ENCODE measurements at regions not wholly inside any gene's neighbourhood (a gene's known extent, or its start where the extent isn't known, plus 50 kb on each side); places are given as distances from the start of the nearest gene placed in this dataset.

DNA sequence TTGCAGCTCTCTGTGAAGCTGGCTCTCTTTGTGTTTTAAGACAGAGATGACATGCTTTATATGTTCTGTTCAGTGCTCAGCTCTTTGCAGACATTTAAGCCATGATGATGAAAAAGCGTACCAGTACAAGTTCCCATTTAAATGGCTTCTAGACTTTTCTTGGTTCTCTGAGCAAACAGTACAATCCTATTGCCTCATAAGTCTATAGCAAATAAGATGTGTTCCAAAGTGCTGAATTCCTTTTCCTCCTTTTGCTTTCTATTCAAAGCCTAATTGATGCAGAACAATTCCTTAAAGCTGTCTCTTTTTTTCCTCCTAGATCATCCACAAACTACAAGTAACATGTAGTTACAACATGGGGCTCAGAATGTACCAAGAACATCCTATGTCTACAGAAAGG is 168.8 kb upstream of the SPATS2L start:
- DNase-seq: no peak

- DNase-seq: no peak
These were observed 167.9 kb upstream of the SPATS2L start for GRCh38 chr2:200138391-200139124.

DNA sequence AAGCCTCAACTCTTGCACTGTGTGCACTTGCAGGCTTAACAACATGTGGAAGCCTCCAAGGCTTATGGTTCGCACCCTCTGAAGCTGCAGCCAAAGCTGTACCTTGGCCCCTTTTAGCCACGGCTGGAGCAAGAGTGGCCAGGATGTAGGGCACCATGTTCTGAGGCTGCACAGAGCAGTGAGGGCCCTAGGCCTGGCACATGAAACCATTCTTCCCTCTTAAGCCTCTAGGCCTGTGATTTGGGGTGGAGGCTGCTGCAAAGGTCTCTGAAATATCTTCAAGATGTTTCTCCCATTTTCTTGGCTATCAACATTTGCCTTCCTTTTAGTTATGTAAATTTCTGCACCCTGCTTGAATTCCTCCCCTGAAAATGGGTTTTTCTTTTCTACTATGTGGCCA is 161.9 kb upstream of the SPATS2L start:
- DNase-seq: no peak

DNA sequence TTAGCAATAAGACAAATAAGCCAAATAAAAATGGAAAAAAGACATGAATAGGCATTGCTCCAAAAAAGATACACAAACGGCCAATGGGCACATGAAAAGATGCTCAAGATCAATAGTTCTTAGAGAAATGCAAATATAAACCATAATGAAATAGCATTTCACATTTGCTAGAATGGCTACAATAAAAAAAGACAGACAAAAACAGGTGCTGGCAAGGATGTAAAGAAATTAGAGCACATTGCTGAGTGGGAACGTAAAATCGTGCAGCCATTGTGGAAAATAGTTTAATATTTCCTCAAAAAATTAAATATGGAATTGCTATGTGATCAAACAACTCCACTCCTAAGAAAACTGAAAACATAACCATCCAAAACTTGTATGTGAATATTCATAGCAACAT is 160.0 kb upstream of the SPATS2L start:
- DNase-seq: no peak

DNA sequence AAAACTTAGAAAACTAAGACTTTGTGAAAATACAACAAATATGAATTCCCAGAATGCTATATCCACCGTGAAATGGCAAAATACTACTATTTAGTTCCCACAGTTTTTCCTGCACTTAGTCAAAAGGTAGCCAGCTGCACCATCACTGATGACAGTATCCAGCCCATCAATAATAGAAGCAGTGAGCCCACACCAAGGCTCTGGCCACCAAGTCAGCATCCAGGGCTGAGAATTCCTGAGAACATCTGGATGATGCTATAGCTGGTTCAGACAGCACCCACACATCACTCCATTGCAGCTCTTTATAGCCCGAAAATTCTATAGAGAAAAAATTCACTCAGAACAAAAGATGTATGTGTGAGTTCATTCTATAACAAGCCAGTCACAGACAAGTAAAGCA is 159.1 kb upstream of the SPATS2L start:
- DNase-seq: no peak

GRCh38 chr2:200148366-200148765 is 158.1 kb upstream of the SPATS2L start:
- no peak for DNase-seq

GRCh38 chr2:200150411-200151086 is 155.9 kb upstream of the SPATS2L start:
- DNase-seq: no peak

DNA sequence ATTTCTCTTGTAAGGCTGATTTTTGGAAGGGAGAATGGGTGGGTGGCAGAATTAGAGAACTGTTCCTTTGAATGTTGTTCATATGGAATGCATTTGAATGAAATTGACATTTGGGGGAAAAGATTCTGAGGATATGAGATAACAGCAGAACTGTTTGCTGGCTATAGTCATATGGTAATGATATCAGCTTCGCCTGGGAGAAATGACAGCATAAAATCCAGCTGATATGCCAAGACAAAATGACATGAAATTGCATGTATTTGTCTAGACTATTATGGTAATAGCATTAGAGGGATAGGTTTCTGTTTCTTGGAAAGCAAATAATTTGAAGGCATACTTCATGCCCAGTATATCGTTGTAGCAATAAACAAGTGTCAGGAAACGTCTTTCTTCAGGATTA is 150.8 kb upstream of the SPATS2L start:
- no peak for DNase-seq

DNA sequence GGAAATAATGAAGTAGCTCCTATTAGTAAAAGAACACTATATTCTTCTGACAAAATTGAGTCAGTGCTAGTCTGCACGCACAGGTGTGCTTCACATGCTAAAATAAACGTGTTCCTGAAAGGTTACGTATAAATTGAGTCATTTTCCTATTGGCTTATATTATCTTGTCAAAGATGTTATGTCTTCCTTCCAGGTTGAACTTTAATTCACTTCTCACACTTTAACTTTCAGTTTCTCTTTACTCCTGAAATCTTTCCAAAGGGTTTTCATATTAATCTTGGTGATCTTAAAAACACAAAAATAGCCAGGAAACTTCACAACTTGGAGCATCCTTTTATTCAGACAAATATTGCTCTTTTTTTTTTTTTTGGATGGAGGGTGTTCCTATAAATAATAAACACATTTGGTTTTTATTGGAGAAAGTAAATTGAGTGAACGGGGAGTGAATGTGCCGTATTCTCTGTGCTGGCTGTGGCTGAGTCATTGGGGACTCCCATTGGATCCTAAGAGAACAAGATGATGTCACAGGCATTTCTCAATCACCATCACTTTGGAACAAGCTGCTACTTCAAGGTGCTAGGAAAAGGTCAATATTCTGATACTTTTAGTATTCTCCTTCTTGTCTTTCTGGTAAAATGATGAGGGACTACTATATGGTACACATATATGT is 150.2 kb upstream of the SPATS2L start:
- no peak for DNase-seq

DNA sequence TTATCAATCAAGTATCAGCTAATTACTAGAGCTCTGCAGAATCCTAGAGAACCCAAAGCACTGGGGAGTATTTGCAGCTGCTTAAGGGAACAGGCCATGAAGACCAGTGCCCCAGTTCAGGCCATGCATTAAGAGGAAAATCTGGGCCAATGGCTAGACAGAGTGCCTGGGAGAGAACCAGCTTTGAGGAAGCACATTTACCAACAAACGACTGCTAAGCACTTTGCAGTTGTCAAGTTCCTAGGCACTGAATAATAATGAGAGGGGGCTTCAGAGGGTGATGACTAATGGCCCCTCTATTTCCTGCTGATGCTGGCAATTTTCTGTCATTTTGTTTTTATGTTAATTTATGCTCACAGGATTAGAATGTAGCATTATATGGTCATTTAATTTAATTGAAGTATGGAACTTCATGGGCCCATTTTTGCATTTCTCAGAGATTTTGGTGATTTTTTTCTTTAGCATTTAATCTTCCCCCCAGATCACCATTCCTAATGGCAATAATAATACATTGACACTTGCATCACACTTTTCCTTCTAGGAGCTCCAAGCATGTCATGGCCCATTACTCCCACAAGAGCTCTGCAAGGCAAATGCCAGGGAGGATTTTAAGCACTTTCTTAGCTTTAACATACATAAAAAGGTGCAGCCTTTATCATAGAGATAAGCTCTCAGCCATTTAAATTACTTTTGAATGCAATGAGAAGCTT is 147.7 kb upstream of the SPATS2L start:
- DNase-seq: no peak

- DNase-seq: no peak
These were observed 147.2 kb upstream of the SPATS2L start for GRCh38 chr2:200159357-200159707.

DNA sequence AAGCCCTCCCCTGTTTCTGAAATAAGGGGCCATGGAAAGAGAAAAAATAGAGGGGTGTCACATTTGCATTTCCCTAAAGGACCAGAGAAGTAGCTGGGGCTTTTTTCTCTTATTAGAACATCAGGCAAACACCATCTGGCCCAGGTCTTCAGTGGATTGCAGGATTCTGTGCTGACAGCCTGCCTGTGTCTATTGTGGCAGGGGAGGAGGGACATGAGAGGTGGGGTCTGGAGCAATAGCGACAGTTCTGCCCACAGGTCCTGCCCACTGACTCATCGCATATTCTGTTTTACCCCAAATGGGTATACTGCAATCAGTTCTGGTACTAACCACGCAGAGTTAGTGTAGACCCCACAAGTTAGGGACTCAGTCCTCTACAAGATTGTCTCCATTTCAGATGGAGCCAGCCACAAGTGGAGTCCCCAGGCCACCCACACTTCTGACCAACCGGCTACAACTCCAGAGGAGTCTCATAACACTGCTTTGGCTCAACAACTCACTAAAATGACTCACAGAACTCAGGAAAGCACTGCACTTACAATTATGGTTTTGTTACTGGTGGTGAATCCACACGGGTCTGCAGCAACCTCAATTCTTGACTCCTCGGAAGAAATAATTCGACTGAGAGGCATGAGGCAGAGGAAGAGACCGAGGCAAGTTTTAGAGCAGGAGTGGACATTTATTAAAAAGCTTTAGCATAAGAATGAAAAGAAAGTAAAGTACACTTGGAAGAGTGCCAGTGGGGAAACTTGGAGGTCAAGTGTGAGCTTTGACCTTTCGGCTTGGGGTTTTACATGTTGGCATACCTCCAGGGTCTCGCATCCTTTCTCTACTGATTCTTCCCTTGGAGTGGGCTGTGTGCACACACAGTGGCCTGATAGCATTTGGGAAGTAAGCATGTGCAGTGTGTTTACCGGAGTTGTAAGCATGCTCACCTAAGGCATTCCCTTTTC is 146.4 kb upstream of the SPATS2L start:
- DNase-seq: no peak

DNA sequence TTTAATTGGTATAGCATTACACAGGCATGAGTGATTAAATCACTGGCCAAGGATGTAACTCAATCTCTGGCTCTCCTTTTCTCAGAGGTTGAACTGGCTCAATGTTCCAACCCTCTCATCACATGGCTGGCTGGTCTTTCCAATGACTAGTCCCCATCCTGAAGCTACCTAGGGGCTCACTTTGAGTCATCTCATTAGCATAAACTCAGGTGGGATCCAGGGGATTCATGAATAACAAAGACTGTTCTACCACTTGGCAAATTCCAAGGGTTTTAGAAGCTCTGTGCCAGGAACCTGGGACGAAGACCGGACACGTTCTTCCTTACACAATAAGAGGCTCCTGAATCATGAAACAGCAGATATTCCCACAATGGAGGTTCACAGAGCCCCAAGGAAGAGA is 145.0 kb upstream of the SPATS2L start:
- DNase-seq: no peak

DNA sequence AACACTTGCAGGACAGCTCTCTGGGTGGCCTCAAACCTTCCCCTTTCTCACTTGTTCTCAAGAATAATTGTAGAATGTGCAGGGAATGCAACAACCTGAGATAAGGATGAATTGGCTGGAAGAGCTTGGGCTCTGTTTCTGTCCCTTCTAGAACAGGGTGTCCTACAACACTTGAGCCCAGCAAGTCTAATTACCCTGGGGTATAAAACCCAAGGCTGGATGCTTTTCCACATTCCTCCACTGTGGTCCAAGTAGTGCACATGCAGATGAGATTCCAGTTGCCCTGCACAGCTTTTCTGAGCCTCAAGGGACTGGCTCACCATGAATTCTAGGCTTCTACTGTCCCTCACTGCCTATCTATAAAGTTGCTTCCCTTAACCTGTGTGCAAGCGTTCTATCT is 140.8 kb upstream of the SPATS2L start:
- DNase-seq: no peak

DNA sequence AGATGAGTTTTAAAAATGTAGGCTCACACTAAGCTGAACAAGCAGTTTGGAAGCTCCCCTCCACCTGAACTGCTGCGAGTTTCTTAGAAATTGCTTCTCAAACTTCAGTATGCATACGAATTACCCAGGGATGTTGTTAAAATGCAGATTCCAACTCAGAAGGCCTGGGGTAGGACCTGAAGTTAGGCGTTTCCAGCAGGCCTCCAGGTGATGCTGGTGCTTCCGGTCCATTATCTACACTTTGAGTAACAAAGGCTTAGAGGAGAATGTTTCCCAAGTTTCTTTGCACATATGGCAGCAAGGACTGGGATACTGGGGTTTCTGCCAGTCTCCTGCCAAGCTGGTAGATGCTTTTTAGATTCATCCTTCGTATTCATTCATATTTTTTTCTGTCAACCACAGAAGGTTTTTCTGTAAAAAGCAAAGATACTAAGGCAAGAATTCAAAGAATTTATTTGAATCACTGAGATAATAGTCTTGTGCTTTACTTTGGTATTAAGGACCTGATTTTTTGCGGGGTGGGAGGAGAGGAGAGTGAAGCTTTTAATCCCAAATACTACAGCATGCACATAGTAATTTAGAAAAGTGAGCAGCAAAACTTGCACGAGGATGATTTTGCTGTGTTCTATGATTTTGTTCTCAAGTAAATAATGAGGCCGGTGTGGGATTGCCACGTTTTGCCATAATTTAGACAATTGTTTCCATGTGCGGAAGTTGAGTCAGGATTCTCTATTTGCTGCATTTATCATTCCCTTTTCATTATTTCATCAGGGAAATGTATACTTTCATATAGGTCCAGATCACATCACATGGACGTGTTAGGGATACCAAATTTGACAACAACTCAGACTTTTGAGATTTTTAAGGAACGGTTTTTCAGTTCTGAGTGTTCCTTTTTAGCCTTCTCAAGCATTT is 137.6 kb upstream of the SPATS2L start:
- DNase-seq: no peak

- DNase-seq: no peak
These were observed 136.3 kb upstream of the SPATS2L start for GRCh38 chr2:200170221-200170620.

DNA sequence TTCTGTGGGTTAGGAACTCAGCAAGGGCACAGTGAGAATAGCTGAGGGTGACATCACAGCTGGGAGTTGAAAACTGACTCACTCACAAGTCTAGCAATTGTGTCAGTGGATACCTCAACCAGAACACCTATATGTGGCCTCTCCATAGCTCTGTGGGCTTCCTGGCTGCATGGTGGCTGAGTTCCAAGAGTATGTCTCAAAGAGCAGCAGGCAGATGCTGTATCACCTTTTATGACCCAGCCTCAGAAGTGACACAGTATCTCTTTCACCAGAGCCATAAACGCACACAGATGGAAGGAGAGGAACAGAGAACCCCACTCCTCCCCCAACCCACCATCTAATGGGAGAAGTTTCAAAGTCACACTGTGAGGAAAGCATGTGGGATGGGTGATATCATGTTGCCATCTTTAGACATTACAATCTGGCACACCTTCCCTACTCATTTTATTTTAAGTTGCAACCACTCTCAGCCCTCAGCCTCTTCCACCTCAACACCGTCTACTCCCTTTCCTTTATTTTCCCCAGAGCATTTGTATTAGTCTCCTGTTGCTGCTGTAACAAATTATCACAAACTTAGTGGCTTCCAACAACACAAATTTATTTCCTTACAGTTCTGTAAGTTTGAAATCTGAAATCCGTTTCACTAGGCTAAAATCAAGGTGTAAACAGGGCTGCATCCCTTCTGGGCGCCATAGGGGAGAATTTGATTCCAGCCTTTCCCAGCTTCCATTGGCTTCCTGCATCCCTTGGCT is 134.6 kb upstream of the SPATS2L start:
- no peak for DNase-seq

DNA sequence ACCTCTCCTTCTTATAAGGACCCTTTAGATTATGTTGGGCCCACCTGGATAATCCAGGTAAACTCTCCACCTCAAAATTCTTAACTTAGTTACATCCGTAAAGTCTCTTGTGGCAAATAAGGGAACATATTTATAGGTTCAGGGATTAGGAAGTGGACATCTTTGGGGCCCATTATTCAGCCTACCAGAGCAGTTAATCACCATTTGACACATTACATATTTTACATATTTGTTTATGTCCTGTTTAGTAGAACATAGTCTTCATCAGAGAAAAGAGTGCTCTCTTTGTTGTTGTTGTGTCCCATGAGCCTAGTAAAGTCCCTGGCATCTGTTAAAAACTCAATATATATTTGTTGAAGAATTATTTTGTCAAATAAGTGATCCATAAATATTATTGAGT is 134.0 kb upstream of the SPATS2L start:
- no peak for DNase-seq

DNA sequence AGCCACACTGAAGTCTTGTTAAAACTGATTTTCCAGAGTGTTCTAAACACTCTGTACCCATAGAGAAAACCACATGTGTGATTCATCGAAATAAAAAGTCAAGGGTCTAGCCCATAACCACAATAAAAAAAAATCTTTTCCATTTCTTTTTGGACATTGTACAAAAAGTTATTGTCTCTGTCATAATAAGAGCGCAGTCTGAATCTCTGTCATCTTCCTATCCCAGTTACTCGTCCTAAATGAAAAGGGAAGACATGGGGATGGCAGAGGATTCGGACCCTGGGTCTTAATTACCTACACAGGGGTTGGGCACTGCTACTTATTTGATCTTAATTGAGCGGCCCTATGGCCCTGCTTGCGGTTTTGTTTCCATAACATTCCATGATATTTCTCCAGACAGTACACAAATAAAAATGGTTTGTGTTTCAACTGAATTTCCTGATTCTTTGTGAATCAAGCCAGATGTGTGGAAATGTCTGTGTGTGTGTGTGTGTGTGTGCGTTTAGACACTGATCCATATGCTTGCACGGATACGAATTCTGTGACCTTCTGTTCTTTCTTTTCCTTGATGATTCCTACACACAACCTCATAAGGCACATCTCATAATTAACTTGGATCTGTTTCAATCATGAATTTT is 133.4 kb upstream of the SPATS2L start:
- peak; percentile 23 to 25 for DNase-seq
